A673 (cell line): ENCODE measurements at regions not wholly inside any gene's neighbourhood (a gene's known extent, or its start where the extent isn't known, plus 50 kb on each side); places are given as distances from the start of the nearest gene placed in this dataset.
A peak's percentile ranks its signal among the peaks of the same experiment; 100 is the strongest.

Experiments used
- BruUV-seq: library from RNA; stranded (reverse); fragments of 400-500 nt; replicated peaks from 2 replicates; lab custom pipeline; 2021; lab: Mats Ljungman, UMichigan
- CTCF ChIA-PET: fragments of 300-600 bp; sonication (Branson Sonifier 250); formaldehyde crosslinking; loops from one replicate; lab custom pipeline; 2022; ENCODE audit warnings: antibody characterized with exemption; lab: Charles Lee
- POLR2A ChIA-PET: fragments of 300-600 bp; sonication (Branson Sonifier 250); formaldehyde crosslinking; loops from one replicate; lab custom pipeline; 2022; ENCODE audit warnings: antibody characterized with exemption; ENCODE audit not compliant: low non-redundant PET; lab: Charles Lee
- DNase-seq: peaks from one replicate; pipeline ENCODE4 v3.0.0-alpha.2; 2015; ENCODE audit warnings: low spot score
- H3K27ac ChIP-seq: fragments of 200-600 bp; sonication (generic); 2 replicates; pipeline ENCODE4 v1.5.1; 2016; ENCODE audit warnings: mixed run types, low read depth, mild to moderate bottlenecking, mixed read lengths, antibody characterized with exemption, low read length; ENCODE audit not compliant: poor library complexity, severe bottlenecking
- H3K27me3 ChIP-seq: fragments of 200-600 bp; sonication (generic); replicated peaks from 2 replicates; pipeline ENCODE4 v1.6.1; 2017; ENCODE audit warnings: mixed run types, low read depth, mild to moderate bottlenecking, mixed read lengths, antibody characterized with exemption, low read length; ENCODE audit not compliant: insufficient read depth, poor library complexity
- H3K36me3 ChIP-seq: fragments of 200-600 bp; sonication (generic); 2 replicates; pipeline ENCODE4 v1.6.1; 2016; ENCODE audit warnings: mixed run types, mild to moderate bottlenecking, mixed read lengths, antibody characterized with exemption, low read length; ENCODE audit not compliant: insufficient read depth, poor library complexity, severe bottlenecking
- H3K4me1 ChIP-seq: fragments of 200-600 bp; sonication (generic); 2 replicates; pipeline ENCODE4 v1.6.1; 2017; ENCODE audit warnings: mixed run types, mild to moderate bottlenecking, mixed read lengths, antibody characterized with exemption, low read length; ENCODE audit not compliant: insufficient read depth, poor library complexity, severe bottlenecking
- H3K4me3 ChIP-seq: fragments of 200-600 bp; sonication (generic); 2 replicates; pipeline ENCODE4 v1.5.1; 2016; ENCODE audit warnings: low read depth, mixed run types, mild to moderate bottlenecking, mixed read lengths, low read length; ENCODE audit not compliant: poor library complexity, severe bottlenecking
- H3K9me3 ChIP-seq: fragments of 200-600 bp; sonication (generic); 2 replicates; pipeline ENCODE4 v1.6.1; 2016; ENCODE audit warnings: mixed run types, low read depth, mild to moderate bottlenecking, mixed read lengths, antibody characterized with exemption, low read length; ENCODE audit not compliant: poor library complexity, severe bottlenecking
- CTCF ChIP-seq: fragments of 300-800, 200-600 bp; sonication (generic); conservative IDR thresholded peaks from 2 replicates; pipeline ENCODE4 v1.5.1; 2017; ENCODE audit warnings: low read depth, mild to moderate bottlenecking, antibody characterized with exemption, low read length, moderate library complexity, mixed read lengths
- EZH2 ChIP-seq: fragments of 200-600 bp; sonication (generic); IDR thresholded peaks from 2 replicates; pipeline ENCODE4 v1.6.1; 2017; ENCODE audit warnings: borderline replicate concordance, low read depth, mild to moderate bottlenecking, mixed read lengths, antibody characterized with exemption, low read length; ENCODE audit not compliant: poor library complexity, severe bottlenecking
- intact Hi-C: fragments of 100-400 bp; cut with micrococcal nuclease; formaldehyde crosslinking; loops from one replicate; pipeline ENCODE4 v1.10.0; 2022; ENCODE audit not compliant: unreplicated experiment

GRCh38 chr11:92425127-92425526 is 200.5 kb downstream of the FAT3 start:
- H3K27me3 ChIP-seq = no peaks in the 10 kb centered on the region
- no peak for DNase-seq
- H3K4me3 ChIP-seq = no peak overlapping the region
- H3K36me3 ChIP-seq = no peaks in the 10 kb centered on the region
- no peaks in the 10 kb centered on the region for H3K9me3 ChIP-seq
- intact Hi-C loops = no loop called here
- TF ChIP-seq EZH2 (no peak), CTCF (no peak)
- CTCF ChIA-PET = no interaction called here
- no TSS peak for BruUV-seq
- H3K4me1 ChIP-seq = no peaks in the 10 kb centered on the region
- no peak overlapping the region for H3K27ac ChIP-seq
- POLR2A ChIA-PET = no interaction called here

- Histone ChIP-seq H3K27me3 (no peaks in the 10 kb centered on the region), H3K4me3 (no peak overlapping the region), H3K4me1 (no peaks in the 10 kb centered on the region), H3K36me3 (no peaks in the 10 kb centered on the region), H3K27ac (no peak overlapping the region), H3K9me3 (no peaks in the 10 kb centered on the region)
- TF ChIP-seq EZH2 (no peak), CTCF (no peak)
- CTCF ChIA-PET = interaction anchor here (0.6 kb wide), 1 partner anchor 9 kb away, joined by 3 read pairs; no protein-coding TSS in a partner anchor
- POLR2A ChIA-PET = no interaction called here
- no TSS peak for BruUV-seq
- DNase-seq = no peak
- intact Hi-C loops = loop anchor here (10.0 kb wide), 1 partner anchor 452 kb away; no protein-coding TSS in a partner anchor
Measured at GRCh38 chr11:92432515-92432914, 207.9 kb downstream of the FAT3 start.

GRCh38 chr11:92436034-92436920 is 211.7 kb downstream of the FAT3 start:
- no peak for DNase-seq
- BruUV-seq = no TSS peak
- H3K27me3 ChIP-seq = no peaks in the 10 kb centered on the region
- intact Hi-C loops = loop anchor here (5.0 to 10.0 kb wide), 2 partner anchors 449 to 934 kb away; no protein-coding TSS in a partner anchor
- ChIA-PET CTCF (no interaction called here), POLR2A (no interaction called here)
- no peak overlapping the region for H3K4me3 ChIP-seq
- H3K9me3 ChIP-seq = no peaks in the 10 kb centered on the region
- peak overlapping the region; percentile 12 for H3K27ac ChIP-seq
- peaks cover 7% of the 10 kb centered on the region for H3K4me1 ChIP-seq
- TF ChIP-seq CTCF (no peak), EZH2 (no peak)
- no peaks in the 10 kb centered on the region for H3K36me3 ChIP-seq
